Stimulated activated naive CD8-positive, alpha-beta T cell treated with anti-CD3 and anti-CD28 coated beads, Interleukin-15, amount 100 ng/mL, for 72 hours (primary cell): ENCODE measurements at regions not wholly inside any gene's neighbourhood (a gene's known extent, or its start where the extent isn't known, plus 50 kb on each side); places are given as distances from the start of the nearest gene placed in this dataset.

Experiments
- ATAC-seq: fragments of 150-1000 bp; cut with Tn5 transposase; 2 replicates; pipeline ENCODE4 v1.10.0; 2021; ENCODE audit warnings: mild to moderate bottlenecking, moderate library complexity
- DNase-seq, 2 donors: peaks; one replicate each; pipeline ENCODE4 v3.0.0; 2021 to 2022
- H3K27ac Mint-ChIP-seq, 2 donors: one replicate each; pipeline ENCODE4 v1.8.0; 2022; ENCODE audit warnings: mild to moderate bottlenecking in 2 of 2, mixed read lengths in 2 of 2, moderate library complexity in 2 of 2
- H3K27me3 Mint-ChIP-seq: one replicate; pipeline ENCODE4 v1.8.0; 2022; ENCODE audit warnings: mixed read lengths
- H3K4me1 Mint-ChIP-seq: one replicate; pipeline ENCODE4 v1.8.0; 2022; ENCODE audit warnings: mild to moderate bottlenecking, mixed read lengths
- H3K4me3 Mint-ChIP-seq, 2 donors: one replicate each; pipeline ENCODE4 v1.8.0; 2022; ENCODE audit warnings: mild to moderate bottlenecking in 2 of 2, mixed read lengths in 2 of 2, moderate library complexity in 1 of 2
- H3K9me3 Mint-ChIP-seq, 2 donors: one replicate each; pipeline ENCODE4 v1.8.0; 2022; ENCODE audit warnings: mixed read lengths in 2 of 2

DNA sequence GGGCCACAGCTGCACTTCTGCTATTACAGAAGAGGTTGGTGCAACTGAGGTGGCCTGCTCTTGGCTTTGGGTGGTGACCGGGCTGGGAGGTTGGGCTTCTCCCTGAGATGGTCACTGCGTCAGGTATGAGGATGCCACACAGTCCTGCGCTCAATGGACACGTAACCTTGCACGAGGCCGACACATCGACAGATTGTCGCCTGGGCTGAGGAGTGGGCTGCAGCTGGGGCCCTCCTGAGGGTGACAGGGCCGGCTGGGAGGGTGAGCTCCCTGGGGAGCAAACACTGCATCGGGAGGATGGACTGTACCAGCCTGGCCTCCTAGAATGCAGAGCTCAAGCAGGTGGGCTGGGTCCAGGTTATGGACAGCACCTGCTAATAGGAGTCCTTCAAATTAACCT, 261.1 kb upstream of the ADAMTS16 start:
- Mint-ChIP-seq H3K27ac (no peak overlapping the region), H3K9me3 (peaks cover 0 to 11% of the 10 kb centered on the region in 2 donors), H3K4me1 (no peaks in the 10 kb centered on the region), H3K4me3 (no peak overlapping the region), H3K27me3 (no peaks in the 10 kb centered on the region)
- ATAC-seq, result no peak
- DNase-seq, result no peak

DNA sequence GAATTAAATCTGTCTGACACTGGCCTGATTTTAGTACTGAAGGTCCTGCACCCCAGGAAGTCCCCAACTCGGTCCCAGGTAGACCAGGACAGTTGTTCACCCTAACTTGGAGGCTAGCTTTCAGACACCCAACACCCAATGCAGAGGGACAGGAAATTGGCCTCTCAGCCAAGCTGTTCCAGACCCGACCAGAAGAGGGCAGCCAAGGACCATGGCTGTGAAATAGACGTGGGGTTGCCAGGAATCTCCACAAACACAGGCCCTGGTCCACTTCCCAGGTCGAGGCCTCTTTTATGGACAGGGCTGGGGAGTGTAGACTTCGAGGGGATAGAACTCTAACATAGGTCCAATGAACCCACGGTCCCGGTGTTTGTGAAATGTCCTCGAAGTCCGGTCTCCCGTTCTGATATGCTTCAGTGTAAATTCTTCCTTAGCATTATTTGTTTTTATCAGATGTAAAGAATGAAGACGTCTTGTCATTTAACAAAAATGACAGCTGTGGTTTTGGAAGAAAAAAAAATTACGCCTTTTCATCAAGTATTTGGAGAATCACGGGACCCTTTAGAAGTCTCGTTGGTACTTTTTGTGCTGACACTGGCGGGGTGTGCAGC, 260.3 kb upstream of the ADAMTS16 start:
- no peaks in the 10 kb centered on the region for H3K4me1 Mint-ChIP-seq
- ATAC-seq (peak; percentile 44), DNase-seq (peak; percentile 17 to 48)
- no peak overlapping the region for H3K27ac Mint-ChIP-seq
- no peak overlapping the region for H3K4me3 Mint-ChIP-seq
- no peaks in the 10 kb centered on the region for H3K27me3 Mint-ChIP-seq
- peaks cover 0 to 8% of the 10 kb centered on the region in 2 donors for H3K9me3 Mint-ChIP-seq

DNA sequence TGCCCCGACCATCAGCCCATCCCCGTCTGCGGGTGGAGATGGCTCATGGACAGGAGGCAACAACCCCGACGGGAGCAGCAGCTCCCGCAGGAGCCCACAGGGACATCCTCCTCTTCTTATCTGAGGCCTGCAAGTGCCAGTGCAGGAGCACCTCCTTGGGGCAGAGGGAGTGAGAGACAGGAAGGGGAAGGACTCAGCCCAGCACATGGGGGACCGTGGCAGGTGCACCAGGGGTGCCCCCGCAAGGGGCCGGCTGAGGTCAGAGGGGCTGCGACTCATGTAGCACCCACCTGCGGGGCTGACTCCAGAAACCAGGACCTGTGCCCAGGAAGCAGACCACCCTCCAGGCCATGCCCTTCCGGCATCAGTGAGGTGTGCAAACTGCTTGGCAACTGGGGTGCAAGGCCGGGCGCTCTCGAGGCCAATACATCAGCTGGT, 259.8 kb upstream of the ADAMTS16 start:
- no peaks in the 10 kb centered on the region for H3K4me1 Mint-ChIP-seq
- no peaks in the 10 kb centered on the region for H3K27me3 Mint-ChIP-seq
- DNase-seq, result no peak
- peak; percentile 8 for ATAC-seq
- no peak overlapping the region for H3K27ac Mint-ChIP-seq
- peaks cover 0 to 3% of the 10 kb centered on the region in 2 donors for H3K9me3 Mint-ChIP-seq
- H3K4me3 Mint-ChIP-seq, result no peak overlapping the region

DNA sequence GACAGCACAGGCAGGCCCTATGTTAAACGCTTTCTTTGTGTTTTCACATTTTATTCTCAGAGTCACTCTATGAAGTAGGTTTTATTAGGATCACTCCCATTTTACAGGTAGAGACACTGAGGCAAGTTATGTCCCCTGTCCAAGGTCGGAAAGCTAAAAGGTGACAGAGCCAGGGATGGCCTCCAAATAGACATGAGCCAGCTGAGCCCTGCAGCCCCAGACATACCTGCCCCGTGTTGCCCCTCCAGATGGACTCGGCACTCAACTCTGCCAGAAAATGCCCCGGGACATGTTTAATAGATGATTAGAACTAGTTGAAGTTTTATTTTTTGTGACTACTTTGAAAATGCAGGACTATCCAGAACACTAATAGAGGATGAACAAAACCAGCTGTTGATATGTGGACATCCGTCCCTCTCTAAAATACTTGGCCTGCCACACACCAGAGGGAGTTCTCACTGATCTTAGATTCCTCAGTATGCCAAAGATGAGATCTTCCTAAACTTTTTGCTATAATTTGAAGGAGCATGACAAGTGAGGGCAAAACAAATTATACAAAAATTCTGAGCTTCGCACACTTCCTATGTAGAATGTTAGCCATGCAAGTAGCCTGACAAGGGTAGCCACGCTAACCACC, 258.6 kb upstream of the ADAMTS16 start:
- no peaks in the 10 kb centered on the region for H3K27me3 Mint-ChIP-seq
- H3K27ac Mint-ChIP-seq, result no peak overlapping the region
- no peak for ATAC-seq
- no peaks in the 10 kb centered on the region for H3K4me1 Mint-ChIP-seq
- H3K9me3 Mint-ChIP-seq, result peaks cover 5 to 6% of the 10 kb centered on the region in 2 donors
- no peak for DNase-seq
- H3K4me3 Mint-ChIP-seq, result no peak overlapping the region

DNA sequence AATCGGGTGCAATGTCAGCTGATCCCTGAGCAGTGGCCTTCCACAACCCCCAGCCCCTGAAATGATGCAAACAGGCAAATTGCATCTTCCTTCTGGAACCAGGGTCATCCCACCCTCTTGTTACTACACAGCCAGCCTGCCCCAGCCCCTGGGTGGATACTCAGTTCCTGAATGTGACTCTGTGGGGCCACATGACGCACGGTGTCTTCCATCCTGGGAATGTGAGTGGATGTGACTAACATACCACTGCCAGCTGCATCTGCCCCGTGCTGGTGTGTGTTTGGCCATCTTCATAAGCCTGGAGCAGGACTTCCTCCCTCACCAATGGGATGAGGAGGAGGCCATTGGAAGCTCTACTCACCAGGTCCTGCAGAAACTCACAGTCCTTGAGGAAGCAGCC, 257.9 kb upstream of the ADAMTS16 start:
- Mint-ChIP-seq H3K27me3 (no peaks in the 10 kb centered on the region), H3K27ac (no peak overlapping the region), H3K4me3 (no peak overlapping the region), H3K4me1 (no peaks in the 10 kb centered on the region), H3K9me3 (peaks cover 5 to 8% of the 10 kb centered on the region in 2 donors)
- no peak for ATAC-seq
- DNase-seq, result no peak

DNA sequence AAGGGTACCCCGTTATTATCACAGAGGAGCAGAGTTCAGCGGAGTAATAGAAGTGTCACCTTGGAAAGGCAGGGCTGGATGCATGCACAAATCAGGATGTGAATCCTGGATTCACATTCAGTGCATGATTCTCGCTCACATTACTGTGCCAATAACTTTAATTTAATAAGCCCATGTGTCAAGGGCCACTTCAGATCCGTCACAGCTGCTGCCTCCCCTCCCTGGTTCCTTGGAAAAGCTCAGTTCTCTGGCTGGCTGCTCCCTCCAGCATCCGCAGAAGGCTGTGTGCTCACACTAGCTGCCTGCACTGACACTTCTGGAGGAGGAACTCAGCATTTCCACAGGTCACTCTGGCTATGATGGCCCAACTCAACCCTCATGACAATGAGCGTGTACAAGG, 256.8 kb upstream of the ADAMTS16 start:
- no peak overlapping the region for H3K27ac Mint-ChIP-seq
- no peak for DNase-seq

DNA sequence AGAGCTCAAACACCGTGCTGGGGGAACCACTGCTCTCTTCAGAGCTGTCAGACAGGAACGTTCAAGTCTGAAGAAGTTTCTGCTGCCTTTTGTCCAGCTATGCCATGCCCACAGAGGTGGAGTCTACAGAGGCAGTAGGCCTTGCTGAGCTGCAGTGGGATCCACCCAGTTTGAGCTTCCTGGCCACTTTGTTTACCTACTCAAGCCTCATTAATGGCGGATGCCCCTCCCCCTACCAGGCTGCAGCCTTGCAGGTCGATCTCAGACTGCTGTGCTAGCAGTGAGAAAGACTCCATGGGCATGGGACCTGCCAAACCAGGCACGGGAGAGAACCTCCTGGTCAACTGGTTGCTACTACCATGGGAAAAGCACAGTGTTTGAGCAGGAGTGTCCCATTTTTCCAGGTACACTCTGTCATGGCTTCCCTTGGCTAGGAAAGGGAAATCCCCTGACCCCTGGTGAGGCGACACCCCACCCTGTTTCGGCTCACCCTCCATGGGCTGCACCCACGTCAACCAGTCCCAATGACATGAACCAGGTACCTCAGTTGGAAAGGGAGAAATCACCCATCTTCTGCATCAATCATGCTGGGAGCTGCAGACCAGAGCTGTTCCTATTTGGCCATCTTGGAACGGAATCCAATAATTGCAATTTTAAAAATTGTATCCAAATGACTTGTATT, 246.9 kb upstream of the ADAMTS16 start:
- Mint-ChIP-seq H3K27ac (no peak overlapping the region), H3K4me1 (no peaks in the 10 kb centered on the region), H3K27me3 (no peaks in the 10 kb centered on the region), H3K9me3 (peaks cover 7 to 25% of the 10 kb centered on the region in 2 donors), H3K4me3 (no peak overlapping the region)
- no peak for ATAC-seq
- no peak for DNase-seq

More for the DNA sequence above, 256.8 kb upstream of the ADAMTS16 start:
- Mint-ChIP-seq H3K4me1 (no peaks in the 10 kb centered on the region), H3K9me3 (peaks cover 5 to 8% of the 10 kb centered on the region in 2 donors), H3K4me3 (no peak overlapping the region), H3K27me3 (no peaks in the 10 kb centered on the region)
- ATAC-seq, result no peak

DNA sequence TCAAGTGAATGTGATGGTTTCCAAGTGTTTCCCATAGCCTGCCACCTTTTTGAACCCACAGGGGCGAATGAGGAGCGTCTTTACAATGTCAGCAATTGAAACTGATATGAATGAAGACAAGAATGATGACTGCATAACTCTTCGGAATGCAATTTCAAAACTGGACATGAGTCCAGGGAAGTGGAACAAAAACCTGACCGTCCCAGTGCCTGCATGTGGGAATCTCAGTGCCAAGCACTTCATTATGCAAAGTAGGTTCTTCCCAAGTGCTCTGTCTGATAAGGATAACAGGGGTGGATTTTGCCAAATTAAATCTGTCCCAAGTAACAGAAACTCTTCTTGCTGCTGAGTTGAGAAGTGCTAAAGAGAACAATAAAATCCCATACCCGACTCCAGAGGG, 243.8 kb upstream of the ADAMTS16 start:
- Mint-ChIP-seq H3K27me3 (no peaks in the 10 kb centered on the region), H3K9me3 (peaks cover 4 to 15% of the 10 kb centered on the region in 2 donors), H3K27ac (no peak overlapping the region), H3K4me1 (no peaks in the 10 kb centered on the region), H3K4me3 (no peak overlapping the region)
- no peak for ATAC-seq
- DNase-seq, result no peak

DNA sequence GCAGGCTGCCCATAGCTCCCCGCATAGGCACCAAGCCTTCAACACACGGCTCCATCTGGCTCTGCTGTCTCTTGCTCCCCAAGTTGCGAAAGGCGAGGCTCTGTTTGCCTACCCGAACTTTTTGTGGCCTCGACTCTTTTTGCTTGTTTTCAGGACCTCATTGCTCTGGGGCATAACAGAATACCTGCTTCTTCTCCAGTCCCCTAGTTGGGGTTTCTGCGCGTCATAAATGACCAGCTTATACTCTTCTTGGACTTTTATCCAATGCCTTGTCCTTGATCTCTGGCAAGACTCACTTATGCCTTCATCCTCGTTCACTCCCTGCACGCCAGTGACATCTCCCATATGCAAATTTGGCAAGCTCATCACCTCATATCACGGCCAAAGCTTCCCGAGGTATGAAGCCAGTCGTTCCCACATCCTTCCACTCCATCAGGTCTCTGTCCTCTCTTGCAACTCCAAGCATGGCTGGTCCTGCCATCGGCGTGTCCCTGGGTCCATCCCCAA, 238.8 kb upstream of the ADAMTS16 start:
- no peak overlapping the region for H3K27ac Mint-ChIP-seq
- H3K27me3 Mint-ChIP-seq, result no peaks in the 10 kb centered on the region
- H3K4me3 Mint-ChIP-seq, result no peak overlapping the region
- no peak for ATAC-seq
- no peak for DNase-seq
- peaks cover 0 to 4% of the 10 kb centered on the region in 2 donors for H3K9me3 Mint-ChIP-seq
- H3K4me1 Mint-ChIP-seq, result no peaks in the 10 kb centered on the region

DNA sequence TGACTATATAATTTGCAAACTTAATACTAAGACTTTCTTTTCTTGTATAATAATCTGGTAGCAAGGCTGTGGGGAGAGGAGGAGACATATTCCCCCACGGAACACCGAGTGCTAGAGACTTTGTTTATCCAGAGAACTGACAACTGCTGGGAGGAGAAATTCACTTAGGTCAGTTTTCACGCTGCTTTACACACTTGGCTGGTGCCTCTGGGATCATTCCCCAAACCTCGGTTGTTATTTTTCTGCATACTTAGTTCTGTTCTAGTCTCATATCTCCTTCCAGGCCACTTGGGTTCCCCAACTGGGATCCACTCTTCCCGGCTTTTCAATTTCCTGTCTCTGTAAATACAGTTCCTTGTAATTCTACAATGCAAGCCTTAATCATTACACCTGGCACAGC, 238.2 kb upstream of the ADAMTS16 start:
- no peak overlapping the region for H3K27ac Mint-ChIP-seq
- H3K4me1 Mint-ChIP-seq, result no peaks in the 10 kb centered on the region
- no peaks in the 10 kb centered on the region for H3K27me3 Mint-ChIP-seq
- ATAC-seq (no peak), DNase-seq (no peak)
- no peak overlapping the region for H3K4me3 Mint-ChIP-seq
- H3K9me3 Mint-ChIP-seq, result peaks cover 0 to 4% of the 10 kb centered on the region in 2 donors

DNA sequence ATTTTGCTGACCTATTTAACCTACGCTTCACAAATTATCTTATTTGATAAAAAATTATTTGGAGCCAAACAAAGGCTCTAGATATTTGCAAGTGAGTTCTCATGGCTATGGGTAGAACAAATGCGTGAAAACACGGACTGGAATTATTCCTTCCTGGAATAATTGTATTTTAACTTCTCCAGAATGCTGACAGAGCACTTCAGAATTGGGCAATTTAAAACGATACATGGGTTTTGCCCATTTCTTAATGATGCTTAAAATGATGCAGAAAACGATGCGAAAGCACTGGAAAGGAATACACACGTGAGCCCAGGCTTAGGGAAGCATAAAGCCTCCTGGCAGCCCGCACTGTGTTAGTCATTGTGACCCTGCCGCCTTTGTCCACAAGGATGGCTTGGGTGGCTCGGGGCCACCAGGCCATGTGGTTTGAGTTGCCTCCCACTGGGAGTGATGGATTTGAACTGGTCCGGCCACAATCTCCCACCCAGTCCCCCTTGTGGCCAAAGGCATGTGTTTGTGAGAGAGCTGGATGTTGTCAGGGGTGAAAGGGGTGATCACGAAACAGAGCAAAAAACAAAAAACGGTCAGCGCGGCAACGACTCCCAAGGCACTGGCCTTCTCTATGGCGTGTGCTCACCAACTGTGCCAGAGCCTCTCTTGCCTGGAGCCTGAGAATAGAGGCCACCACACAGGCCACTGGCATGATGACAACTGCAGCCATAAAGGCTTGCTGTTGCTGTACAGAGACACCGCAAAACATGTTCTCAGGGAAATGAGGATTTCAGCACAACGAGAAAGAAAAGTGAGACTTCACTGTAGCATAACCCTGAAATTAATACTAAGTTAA, 234.2 kb upstream of the ADAMTS16 start:
- no peak for DNase-seq
- no peak for ATAC-seq
- Mint-ChIP-seq H3K27ac (no peak overlapping the region), H3K4me1 (no peaks in the 10 kb centered on the region), H3K4me3 (no peak overlapping the region), H3K9me3 (peaks cover 0 to 17% of the 10 kb centered on the region in 2 donors), H3K27me3 (no peaks in the 10 kb centered on the region)

DNA sequence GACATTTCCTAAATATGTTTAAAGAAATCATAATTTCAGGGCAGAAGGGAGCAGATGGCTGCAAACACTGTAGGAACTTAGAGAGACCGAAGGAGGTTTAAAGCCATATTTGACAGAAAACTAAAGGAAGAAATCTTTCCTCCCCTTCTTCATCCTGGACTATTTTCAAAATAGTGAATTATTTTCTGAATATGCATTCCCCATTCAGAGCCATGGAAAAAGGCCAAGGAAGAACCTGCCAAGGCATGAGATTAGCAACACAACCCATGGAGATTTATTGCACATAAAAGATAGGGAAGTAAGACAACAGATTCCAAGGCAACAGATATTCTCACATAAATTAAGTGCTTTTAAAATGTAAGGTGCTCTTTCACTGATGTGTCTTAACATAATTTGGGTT, 233.3 kb upstream of the ADAMTS16 start:
- Mint-ChIP-seq H3K4me3 (no peak overlapping the region), H3K27ac (no peak overlapping the region), H3K9me3 (peaks cover 0 to 26% of the 10 kb centered on the region in 2 donors), H3K27me3 (no peaks in the 10 kb centered on the region), H3K4me1 (no peaks in the 10 kb centered on the region)
- ATAC-seq (no peak), DNase-seq (no peak)

DNA sequence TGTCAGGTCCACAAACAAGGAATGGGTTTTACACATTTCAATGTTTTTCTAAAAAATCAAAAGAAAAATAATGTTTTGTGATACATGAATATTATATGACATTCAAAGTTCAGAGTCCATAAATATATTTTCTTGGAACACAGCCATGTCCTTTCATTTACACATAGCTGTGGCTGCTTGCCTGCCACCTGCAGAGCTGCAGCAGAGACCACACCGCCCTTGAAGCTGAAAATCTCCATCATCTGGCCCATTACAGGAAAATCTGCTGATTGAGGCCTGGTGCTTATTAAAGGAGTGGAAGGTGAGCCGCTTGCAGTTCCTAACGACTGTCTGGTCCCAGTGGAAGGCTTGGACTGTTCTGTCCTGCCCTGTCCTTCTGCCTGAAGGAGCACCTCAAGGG, 232.6 kb upstream of the ADAMTS16 start:
- H3K27ac Mint-ChIP-seq, result no peak overlapping the region
- no peaks in the 10 kb centered on the region for H3K4me1 Mint-ChIP-seq
- no peak overlapping the region for H3K4me3 Mint-ChIP-seq
- DNase-seq (no peak), ATAC-seq (no peak)
- no peaks in the 10 kb centered on the region for H3K27me3 Mint-ChIP-seq
- peaks cover 0 to 26% of the 10 kb centered on the region in 2 donors for H3K9me3 Mint-ChIP-seq

DNA sequence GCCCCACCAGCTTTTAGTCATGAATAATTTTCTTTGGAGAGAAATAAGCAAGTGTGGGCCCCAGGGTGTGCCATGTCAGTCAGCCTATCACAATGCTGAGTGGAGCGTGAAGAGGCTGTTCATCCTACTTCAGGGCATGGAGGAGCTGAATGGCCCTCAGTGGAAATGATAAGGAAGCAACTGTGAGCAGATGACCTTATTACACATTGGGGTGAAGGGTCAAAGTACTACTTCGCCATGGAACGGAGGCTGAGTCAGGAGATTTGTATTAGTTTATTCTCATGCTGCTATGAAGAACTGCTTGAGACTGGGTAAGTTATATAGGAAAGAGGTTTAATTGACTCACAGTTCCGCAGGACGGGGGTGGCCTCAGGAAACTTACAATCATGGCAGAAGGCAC, 231.0 kb upstream of the ADAMTS16 start:
- no peak overlapping the region for H3K27ac Mint-ChIP-seq
- ATAC-seq, result no peak
- H3K4me3 Mint-ChIP-seq, result no peak overlapping the region
- H3K9me3 Mint-ChIP-seq, result peaks cover 0 to 26% of the 10 kb centered on the region in 2 donors
- no peaks in the 10 kb centered on the region for H3K4me1 Mint-ChIP-seq
- DNase-seq, result no peak
- no peaks in the 10 kb centered on the region for H3K27me3 Mint-ChIP-seq

DNA sequence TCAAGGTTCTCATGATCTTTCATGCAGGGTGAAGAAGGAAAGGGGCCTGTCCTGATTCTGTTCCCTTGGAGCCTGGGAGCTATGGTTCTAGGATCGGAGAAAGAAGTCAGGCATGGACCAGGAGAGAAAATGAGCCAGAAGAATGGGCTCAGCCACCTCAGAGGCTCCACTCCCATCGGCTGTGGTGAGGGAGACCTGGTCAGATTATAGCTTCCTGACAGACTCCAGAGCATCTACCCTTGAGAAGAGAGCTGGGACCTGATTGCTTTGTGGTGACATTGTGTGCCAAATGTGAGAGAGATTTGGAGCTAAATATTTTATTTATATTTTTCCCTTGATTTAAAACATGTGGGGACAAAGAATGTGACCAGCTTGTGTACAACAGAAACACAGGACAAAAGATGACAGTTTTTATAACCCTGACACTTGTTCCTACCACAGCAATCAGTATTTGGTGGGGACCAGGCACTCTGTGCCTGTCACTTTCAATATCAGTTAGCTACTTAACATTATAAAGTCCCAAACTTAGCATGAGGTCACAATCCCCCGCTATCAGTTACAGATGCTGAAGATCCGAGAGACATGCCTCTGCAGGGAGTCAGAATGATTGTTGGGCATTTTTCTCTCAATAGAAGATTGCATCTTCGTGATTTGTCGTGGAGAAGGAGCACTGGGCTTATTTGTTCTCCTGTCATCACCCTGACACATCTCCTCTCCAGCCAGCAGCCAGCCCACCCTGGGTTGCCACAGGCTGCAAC, 228.3 kb upstream of the ADAMTS16 start:
- ATAC-seq, result no peak

More for the DNA sequence above, 228.3 kb upstream of the ADAMTS16 start:
- DNase-seq, result no peak
- Mint-ChIP-seq H3K9me3 (peaks cover 0 to 26% of the 10 kb centered on the region in 2 donors), H3K4me3 (no peak overlapping the region), H3K27ac (no peak overlapping the region), H3K27me3 (peaks cover 6% of the 10 kb centered on the region), H3K4me1 (no peaks in the 10 kb centered on the region)
